Osteoblast (primary cell): ENCODE measurements at regions not wholly inside any gene's neighbourhood (a gene's known extent, or its start where the extent isn't known, plus 50 kb on each side); places are given as distances from the start of the nearest gene placed in this dataset.

Experiments used
- DNase-seq: peaks from one replicate; pipeline ENCODE4 v3.0.0; 2011; ENCODE audit warnings: low spot score, mixed read lengths; ENCODE audit not compliant: insufficient read length; ENCODE audit errors: missing footprints
- H2AFZ ChIP-seq: 2 replicates; pipeline ENCODE4 v1.6.0; 2011; ENCODE audit warnings: mild to moderate bottlenecking, low read length
- H3K27ac ChIP-seq: 2 replicates; pipeline ENCODE4 v1.5.1; 2011; ENCODE audit warnings: mild to moderate bottlenecking, low read depth, low read length, moderate library complexity
- H3K27me3 ChIP-seq: 2 replicates; pipeline ENCODE4 v1.6.0; 2012; ENCODE audit warnings: mild to moderate bottlenecking, control low read depth, inconsistent platforms, low read length, moderate library complexity; ENCODE audit not compliant: insufficient read depth
- H3K36me3 ChIP-seq: 2 replicates; pipeline ENCODE4 v1.5.1; 2011; ENCODE audit warnings: mild to moderate bottlenecking, low read length, control low read depth, moderate library complexity; ENCODE audit not compliant: insufficient read depth
- H3K4me1 ChIP-seq: 2 replicates; pipeline ENCODE4 v1.5.1; 2011; ENCODE audit warnings: mild to moderate bottlenecking, low read length, control low read depth, moderate library complexity; ENCODE audit not compliant: insufficient read depth
- H3K4me2 ChIP-seq: 2 replicates; pipeline ENCODE4 v1.6.0; 2011; ENCODE audit warnings: mild to moderate bottlenecking, low read length; ENCODE audit not compliant: insufficient read depth
- H3K4me3 ChIP-seq: fragments of 200-600 bp; sonication (generic); 3 replicates; pipeline ENCODE4 v1.5.1; 2012; ENCODE audit warnings: mild to moderate bottlenecking, low read length, inconsistent platforms; ENCODE audit not compliant: insufficient read depth
- H3K79me2 ChIP-seq: 2 replicates; pipeline ENCODE4 v1.6.0; 2012; ENCODE audit warnings: mild to moderate bottlenecking, low read length, control low read depth, inconsistent platforms; ENCODE audit not compliant: insufficient read depth
- H3K9me3 ChIP-seq: 2 replicates; pipeline ENCODE4 v1.5.1; 2011; ENCODE audit warnings: low read depth, low read length, control low read depth
- H4K20me1 ChIP-seq: 2 replicates; pipeline ENCODE4 v1.6.0; 2012; ENCODE audit warnings: mild to moderate bottlenecking, low read length, control low read depth; ENCODE audit not compliant: insufficient read depth
- CTCF ChIP-seq: IDR thresholded peaks from 2 replicates; pipeline ENCODE4 v1.5.1; 2011; ENCODE audit warnings: mild to moderate bottlenecking, low read depth, low read length, moderate library complexity; ENCODE audit errors: extremely low read depth

GRCh38 chr13:107117327-107118012 is 549.5 kb upstream of the ARGLU1 start:
- H3K36me3 ChIP-seq, result no peaks in the 10 kb centered on the region
- TF ChIP-seq CTCF, result no peak
- H3K79me2 ChIP-seq, result no peaks in the 10 kb centered on the region
- H3K27ac ChIP-seq, result no peak overlapping the region
- H3K4me1 ChIP-seq, result no peaks in the 10 kb centered on the region
- H3K9me3 ChIP-seq, result no peaks in the 10 kb centered on the region
- H2AFZ ChIP-seq, result no peak overlapping the region
- H3K4me3 ChIP-seq, result no peak overlapping the region
- DNase-seq, result no peak
- no peaks in the 10 kb centered on the region for H3K27me3 ChIP-seq
- H3K4me2 ChIP-seq, result no peak overlapping the region
- H4K20me1 ChIP-seq, result no peaks in the 10 kb centered on the region

GRCh38 chr13:107113387-107113786 is 545.5 kb upstream of the ARGLU1 start:
- Histone ChIP-seq H2AFZ (no peak overlapping the region), H3K27ac (no peak overlapping the region), H3K4me1 (no peaks in the 10 kb centered on the region), H3K36me3 (no peaks in the 10 kb centered on the region), H3K9me3 (no peaks in the 10 kb centered on the region), H3K4me3 (no peak overlapping the region), H3K79me2 (no peaks in the 10 kb centered on the region), H3K4me2 (no peak overlapping the region), H4K20me1 (no peaks in the 10 kb centered on the region), H3K27me3 (no peaks in the 10 kb centered on the region)
- TF ChIP-seq CTCF, result no peak
- no peak for DNase-seq

GRCh38 chr13:107111248-107111647 is 543.3 kb upstream of the ARGLU1 start:
- Histone ChIP-seq H3K79me2 (no peaks in the 10 kb centered on the region), H3K27me3 (no peaks in the 10 kb centered on the region), H3K36me3 (no peaks in the 10 kb centered on the region), H3K4me2 (no peak overlapping the region), H3K9me3 (no peaks in the 10 kb centered on the region), H2AFZ (no peak overlapping the region), H3K4me1 (no peaks in the 10 kb centered on the region), H3K27ac (no peak overlapping the region), H4K20me1 (no peaks in the 10 kb centered on the region), H3K4me3 (no peak overlapping the region)
- DNase-seq, result no peak
- no peak for TF ChIP-seq CTCF

- Histone ChIP-seq H3K27ac (no peak overlapping the region), H3K9me3 (no peaks in the 10 kb centered on the region), H3K79me2 (no peaks in the 10 kb centered on the region), H3K27me3 (no peaks in the 10 kb centered on the region), H4K20me1 (no peaks in the 10 kb centered on the region), H3K4me1 (no peaks in the 10 kb centered on the region), H3K36me3 (no peaks in the 10 kb centered on the region), H3K4me2 (no peak overlapping the region), H2AFZ (no peak overlapping the region), H3K4me3 (no peak overlapping the region)
- no peak for TF ChIP-seq CTCF
- no peak for DNase-seq
These were observed 536.7 kb upstream of the ARGLU1 start for GRCh38 chr13:107104631-107105030.
